ENCODE measurements at regions not wholly inside any gene's neighbourhood (a gene's known extent, or its start where the extent isn't known, plus 50 kb on each side); places are given as distances from the start of the nearest gene placed in this dataset.

- TF ChIP-seq CTCF (conservative IDR thresholded peaks at IDR 0.05; ENCODE audit: low read length) (no peak), EZH2phosphoT487 (IDR thresholded peaks at IDR 0.05; ENCODE audit: borderline replicate concordance) (no peak)
Observed at GRCh38 chr21:27220416-27220815, 253.5 kb upstream of the ADAMTS5 start.

All from Loucy (cell line).